GM12874 (cell line): ENCODE measurements at regions not wholly inside any gene's neighbourhood (a gene's known extent, or its start where the extent isn't known, plus 50 kb on each side); places are given as distances from the start of the nearest gene placed in this dataset.

Source experiments
- TF ChIP-seq, protein P1 (sequence below): IDR thresholded peaks from 2 replicates; pipeline ENCODE4 v1.5.1; 2011; ENCODE audit warnings: low read depth, mild to moderate bottlenecking, control low read depth, low read length, moderate library complexity; ENCODE audit not compliant: insufficient read depth

DNA sequence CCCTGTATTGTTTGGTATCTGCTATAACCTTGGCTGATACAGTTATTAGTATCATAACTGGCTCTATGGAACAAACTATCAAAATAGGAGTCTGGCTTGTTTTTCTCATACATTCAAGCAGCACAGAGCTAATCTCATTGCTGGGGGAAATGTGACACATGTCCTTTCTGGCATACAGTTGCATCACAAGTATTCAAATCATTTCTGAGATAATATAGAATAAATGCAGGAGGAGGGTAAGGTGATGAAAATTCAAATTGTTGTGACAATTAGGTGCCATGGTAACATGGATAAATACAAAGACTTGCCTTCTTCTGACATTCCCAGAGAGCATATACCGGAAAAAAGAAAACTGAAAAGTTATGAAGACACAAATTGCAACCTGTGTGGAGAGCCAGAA lies 2706.8 kb downstream of the ARAP2 start:
- TF ChIP-seq, protein P1, sequence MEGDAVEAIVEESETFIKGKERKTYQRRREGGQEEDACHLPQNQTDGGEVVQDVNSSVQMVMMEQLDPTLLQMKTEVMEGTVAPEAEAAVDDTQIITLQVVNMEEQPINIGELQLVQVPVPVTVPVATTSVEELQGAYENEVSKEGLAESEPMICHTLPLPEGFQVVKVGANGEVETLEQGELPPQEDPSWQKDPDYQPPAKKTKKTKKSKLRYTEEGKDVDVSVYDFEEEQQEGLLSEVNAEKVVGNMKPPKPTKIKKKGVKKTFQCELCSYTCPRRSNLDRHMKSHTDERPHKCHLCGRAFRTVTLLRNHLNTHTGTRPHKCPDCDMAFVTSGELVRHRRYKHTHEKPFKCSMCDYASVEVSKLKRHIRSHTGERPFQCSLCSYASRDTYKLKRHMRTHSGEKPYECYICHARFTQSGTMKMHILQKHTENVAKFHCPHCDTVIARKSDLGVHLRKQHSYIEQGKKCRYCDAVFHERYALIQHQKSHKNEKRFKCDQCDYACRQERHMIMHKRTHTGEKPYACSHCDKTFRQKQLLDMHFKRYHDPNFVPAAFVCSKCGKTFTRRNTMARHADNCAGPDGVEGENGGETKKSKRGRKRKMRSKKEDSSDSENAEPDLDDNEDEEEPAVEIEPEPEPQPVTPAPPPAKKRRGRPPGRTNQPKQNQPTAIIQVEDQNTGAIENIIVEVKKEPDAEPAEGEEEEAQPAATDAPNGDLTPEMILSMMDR: no peak

DNA sequence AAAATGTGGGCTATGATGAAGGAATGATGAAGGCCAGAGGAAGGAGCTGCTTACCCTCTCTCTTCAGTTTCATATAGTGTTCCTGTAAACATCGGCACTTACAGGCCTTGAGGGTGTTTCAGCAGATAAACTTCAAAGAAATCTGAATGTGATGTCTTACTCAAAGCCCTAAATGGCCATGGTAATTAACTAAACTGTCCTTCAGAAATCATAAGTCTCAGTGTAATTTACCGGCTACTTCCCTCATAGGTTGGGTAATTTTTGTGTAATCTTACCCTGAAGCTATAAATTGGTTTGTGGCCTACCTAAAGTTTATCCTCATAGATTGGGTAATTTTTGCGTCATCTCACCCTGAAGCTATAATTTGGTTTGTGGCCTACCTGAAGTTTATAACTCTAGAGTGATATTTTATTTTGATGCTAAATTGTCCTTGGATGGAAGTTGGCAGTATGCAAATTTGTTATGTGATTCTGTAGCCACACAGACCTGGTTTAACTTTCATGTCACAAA lies 2700.3 kb downstream of the ARAP2 start:
- TF ChIP-seq, protein P1: no peak

DNA sequence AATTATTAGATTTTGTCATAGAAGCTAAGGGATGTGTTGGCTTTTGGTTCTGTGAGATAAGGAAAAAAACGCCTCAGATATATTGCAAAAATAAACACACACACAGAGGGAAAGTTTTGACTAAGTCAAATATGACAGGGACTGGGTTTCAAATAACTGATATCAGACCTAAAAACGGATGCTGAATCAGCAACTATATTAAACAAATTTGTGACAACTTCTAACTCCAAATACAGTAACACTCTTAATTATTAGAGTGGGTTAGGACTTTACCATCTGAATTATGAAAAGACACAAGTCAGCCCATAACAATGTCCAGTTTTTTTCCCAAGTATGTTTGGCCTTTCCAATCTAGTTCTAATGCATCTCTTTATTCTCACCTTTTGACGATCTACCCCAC lies 2693.1 kb downstream of the ARAP2 start:
- TF ChIP-seq, protein P1: no peak

DNA sequence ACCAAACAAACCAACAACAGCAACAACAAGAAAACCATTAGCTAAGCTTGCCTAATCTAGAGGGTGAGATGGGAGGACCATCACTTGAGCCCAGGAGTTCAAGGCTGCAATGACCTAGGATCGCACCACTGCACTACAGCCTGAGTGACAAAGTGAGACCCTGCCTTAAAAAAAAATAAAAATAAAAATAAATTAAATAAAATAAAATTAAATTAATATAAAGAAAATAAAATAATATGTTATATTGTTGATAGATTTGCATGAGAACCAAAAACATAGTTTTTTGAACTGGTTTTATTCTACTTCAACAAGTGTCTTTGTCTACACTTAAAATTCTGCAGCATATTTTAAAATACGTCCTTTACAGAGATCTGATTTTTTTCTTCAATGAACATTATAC lies 2683.1 kb downstream of the ARAP2 start:
- TF ChIP-seq, protein P1: no peak

DNA sequence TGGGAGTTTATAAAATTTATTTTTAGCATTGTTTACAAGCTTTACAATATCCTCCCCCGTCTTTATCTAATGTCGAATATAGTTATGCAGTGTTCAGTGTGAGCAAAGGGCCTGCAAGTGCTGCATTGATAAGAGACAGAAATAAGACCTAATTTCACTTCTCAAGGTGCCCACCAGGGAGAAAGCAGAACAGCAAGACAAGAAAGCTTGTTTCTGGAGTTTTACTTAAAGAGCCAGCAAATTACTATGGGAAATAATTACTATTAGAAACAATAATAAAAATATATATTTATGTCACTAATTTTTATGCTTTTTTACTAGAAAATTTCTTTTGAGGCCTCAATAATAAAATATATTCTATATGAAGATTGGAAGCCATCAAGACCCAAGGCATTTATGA lies 2677.7 kb downstream of the ARAP2 start:
- TF ChIP-seq, protein P1: no peak

DNA sequence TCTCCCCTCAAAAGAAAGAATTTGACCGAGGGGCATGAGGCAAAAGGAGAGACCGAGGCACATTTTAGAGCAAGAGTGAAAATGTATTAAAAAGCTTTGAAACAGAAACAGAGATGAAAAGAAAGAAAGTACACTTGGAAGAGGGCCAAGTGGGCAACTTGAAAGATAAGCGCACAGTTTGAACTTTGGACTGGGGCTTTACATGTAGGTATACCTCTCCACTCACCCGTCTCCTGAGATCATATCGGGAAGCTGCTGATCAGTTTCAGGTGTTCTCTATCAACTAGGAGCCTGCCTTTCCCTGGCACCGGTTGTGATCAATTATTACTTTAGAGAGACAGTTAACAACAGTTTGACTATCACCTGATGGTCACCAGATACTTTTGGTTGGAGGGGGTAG lies 2666.5 kb downstream of the ARAP2 start:
- TF ChIP-seq, protein P1: no peak

DNA sequence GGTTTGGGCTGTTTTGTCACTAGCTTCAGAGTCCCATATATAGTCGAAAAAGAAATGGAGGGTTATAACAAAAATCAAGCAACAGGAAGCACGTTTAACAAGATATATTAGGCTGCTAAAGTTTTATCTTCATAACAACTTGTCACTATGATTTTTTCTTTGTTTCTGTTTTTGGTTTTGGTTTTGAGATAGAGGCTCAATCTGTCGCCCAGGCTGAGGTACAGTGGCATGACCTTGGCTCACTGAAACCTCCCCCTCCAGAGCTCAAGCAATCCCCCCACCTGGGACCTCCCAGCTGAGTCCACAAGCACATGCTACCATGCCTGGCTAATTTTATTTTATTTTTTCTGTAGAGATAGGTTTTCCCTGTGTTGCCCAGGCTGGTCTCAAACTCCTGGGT lies 2664.4 kb downstream of the ARAP2 start:
- TF ChIP-seq, protein P1: no peak
